ENCODE measurements at regions not wholly inside any gene's neighbourhood (a gene's known extent, or its start where the extent isn't known, plus 50 kb on each side); places are given as distances from the start of the nearest gene placed in this dataset.
A peak's percentile ranks its signal among the peaks of the same experiment; 100 is the strongest.

- H3K27ac Mint-ChIP-seq: peak overlapping the region in 1 of 7 donors; percentile 33
- H3K4me2 ChIP-seq (replicated peaks; ENCODE audit: extremely low read depth, low read length, poor library complexity, severe bottlenecking): no peak overlapping the region
- peaks cover 0 to 4% (median 2%) of the 10 kb centered on the region in 3 donors for H3K27me3 Mint-ChIP-seq (ENCODE audit: low read depth in 3 of 3)
- WGBS (ENCODE audit: insufficient coverage): 91% methylated on average over 23 of the region's 32 CpGs
- DNase-seq: no peak
- no peaks in the 10 kb centered on the region for H3K9me3 ChIP-seq (replicated peaks in 1 of 2; ENCODE audit: control insufficient read depth in 1 of 2, insufficient read depth in 1 of 2, low read length in 2 of 2)
- no peaks in the 10 kb centered on the region for H3K27me3 ChIP-seq (ENCODE audit: control insufficient read depth in 2 of 2, insufficient read depth in 2 of 2, low read length in 2 of 2)
- H4K20me1 ChIP-seq (ENCODE audit: insufficient read depth, low read length): no peaks in the 10 kb centered on the region
- H3K4me1 ChIP-seq (ENCODE audit: control insufficient read depth in 1 of 2, insufficient read depth in 2 of 2, low read length in 2 of 2): no peaks in the 10 kb centered on the region
- TF ChIP-seq CTCF (IDR thresholded peaks at IDR 0.05): no peak
- H3K9ac ChIP-seq (ENCODE audit: insufficient read depth, low read length, poor library complexity, severe bottlenecking): no peak overlapping the region
- no peaks in the 10 kb centered on the region for H3K4me1 Mint-ChIP-seq
- no peak overlapping the region for H3K27ac ChIP-seq (ENCODE audit: low read depth in 1 of 2, low read length in 2 of 2)
- H3K9me3 Mint-ChIP-seq: peaks cover 0 to 25% (median 4%) of the 10 kb centered on the region in 7 donors
- H3K4me3 ChIP-seq (replicated peaks in 1 of 3; ENCODE audit: low read depth in 2 of 3, low read length in 3 of 3): no peak overlapping the region
- no peaks in the 10 kb centered on the region for H3K79me2 ChIP-seq (ENCODE audit: insufficient read depth, low read length)
- no peak overlapping the region for H2AFZ ChIP-seq (ENCODE audit: insufficient read depth, low read depth, low read length, poor library complexity, severe bottlenecking)
- H3K36me3 ChIP-seq (replicated peaks in 1 of 2; ENCODE audit: control insufficient read depth in 1 of 2, insufficient read depth in 2 of 2, low read length in 2 of 2): no peaks in the 10 kb centered on the region
- no peaks in the 10 kb centered on the region for H3K36me3 Mint-ChIP-seq
- intact Hi-C loops (cut with micrococcal nuclease): no loop called here
- H3K4me3 Mint-ChIP-seq: no peak overlapping the region
Observed at GRCh38 chr9:16924311-16924915, 53.9 kb upstream of the BNC2 start.

DNA sequence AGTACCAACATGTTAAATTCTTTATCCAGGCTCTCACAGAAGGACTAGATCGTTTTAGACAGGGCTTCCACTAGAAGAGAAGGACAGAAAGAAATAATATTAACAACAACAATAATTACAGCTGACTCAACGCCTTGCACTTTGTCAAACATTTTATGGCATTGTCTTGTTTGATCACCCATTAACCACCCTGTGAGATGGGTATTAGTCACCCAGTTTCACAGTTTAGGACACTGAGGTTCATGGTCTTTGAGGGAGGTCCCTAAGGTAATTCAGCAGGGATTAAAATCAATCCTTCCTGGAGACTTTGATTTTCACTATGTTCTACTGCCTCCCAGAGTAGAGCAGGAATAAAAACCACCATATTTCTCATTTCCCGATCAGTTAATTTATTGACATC lies 51.4 kb upstream of the BNC2 start:
- H3K4me2 ChIP-seq (replicated peaks; ENCODE audit: extremely low read depth, low read length, poor library complexity, severe bottlenecking): no peak overlapping the region
- H3K4me3 ChIP-seq (replicated peaks in 1 of 3; ENCODE audit: low read depth in 2 of 3, low read length in 3 of 3): no peak overlapping the region
- no peaks in the 10 kb centered on the region for H3K79me2 ChIP-seq (ENCODE audit: insufficient read depth, low read length)
- no peaks in the 10 kb centered on the region for H3K27me3 ChIP-seq (ENCODE audit: control insufficient read depth in 2 of 2, insufficient read depth in 2 of 2, low read length in 2 of 2)
- no peaks in the 10 kb centered on the region for H3K9me3 ChIP-seq (replicated peaks in 1 of 2; ENCODE audit: control insufficient read depth in 1 of 2, insufficient read depth in 1 of 2, low read length in 2 of 2)
- no peaks in the 10 kb centered on the region for H3K36me3 ChIP-seq (replicated peaks in 1 of 2; ENCODE audit: control insufficient read depth in 1 of 2, insufficient read depth in 2 of 2, low read length in 2 of 2)
- H2AFZ ChIP-seq (ENCODE audit: insufficient read depth, low read depth, low read length, poor library complexity, severe bottlenecking): no peak overlapping the region
- no peak for TF ChIP-seq CTCF (IDR thresholded peaks at IDR 0.05)
- intact Hi-C loops (cut with micrococcal nuclease): no loop called here
- no peaks in the 10 kb centered on the region for H3K4me1 Mint-ChIP-seq
- DNase-seq: no peak
- H3K4me1 ChIP-seq (ENCODE audit: control insufficient read depth in 1 of 2, insufficient read depth in 2 of 2, low read length in 2 of 2): no peaks in the 10 kb centered on the region
- H3K27ac Mint-ChIP-seq: no peak overlapping the region
- no peak overlapping the region for H3K27ac ChIP-seq (ENCODE audit: low read depth in 1 of 2, low read length in 2 of 2)
- no CpG with 5 or more reads among the region's 3 CpGs for WGBS (ENCODE audit: insufficient coverage)
- no peak overlapping the region for H3K9ac ChIP-seq (ENCODE audit: insufficient read depth, low read length, poor library complexity, severe bottlenecking)
- peaks cover 0 to 4% (median 2%) of the 10 kb centered on the region in 3 donors for H3K27me3 Mint-ChIP-seq (ENCODE audit: low read depth in 3 of 3)
- H3K9me3 Mint-ChIP-seq: peaks cover 0 to 29% (median 6%) of the 10 kb centered on the region in 7 donors
- H3K4me3 Mint-ChIP-seq: no peak overlapping the region
- H4K20me1 ChIP-seq (ENCODE audit: insufficient read depth, low read length): no peaks in the 10 kb centered on the region
- H3K36me3 Mint-ChIP-seq: no peaks in the 10 kb centered on the region

All from CD14-positive monocyte (primary cell).